Fibroblast of skin of scalp (primary cell): ENCODE measurements at regions not wholly inside any gene's neighbourhood (a gene's known extent, or its start where the extent isn't known, plus 50 kb on each side); places are given as distances from the start of the nearest gene placed in this dataset.

Experiments used
- DNase-seq: peaks from one replicate; pipeline ENCODE4 v3.0.0-alpha.2; 2013

GRCh38 chr16:51710905-51711563, 560.0 kb upstream of the SALL1 start:
- DNase-seq: no peak

- no peak for DNase-seq
Observed at GRCh38 chr16:51710186-51710585, 559.1 kb upstream of the SALL1 start.

GRCh38 chr16:51708861-51709260, 557.8 kb upstream of the SALL1 start:
- DNase-seq: no peak

GRCh38 chr16:51707666-51708065, 556.6 kb upstream of the SALL1 start:
- DNase-seq: no peak

- DNase-seq: no peak
Observed at GRCh38 chr16:51705142-51705541, 554.1 kb upstream of the SALL1 start.

- no peak for DNase-seq
Observed at GRCh38 chr16:51701025-51701424, 550.0 kb upstream of the SALL1 start.

GRCh38 chr16:51699686-51700396, 548.8 kb upstream of the SALL1 start:
- no peak for DNase-seq

GRCh38 chr16:51698647-51699046, 547.6 kb upstream of the SALL1 start:
- DNase-seq: no peak

GRCh38 chr16:51697454-51697853, 546.4 kb upstream of the SALL1 start:
- DNase-seq: no peak

- no peak for DNase-seq
Observed at GRCh38 chr16:51696376-51696775, 545.3 kb upstream of the SALL1 start.

GRCh38 chr16:51691109-51691508, 540.0 kb upstream of the SALL1 start:
- DNase-seq: no peak

GRCh38 chr16:51685498-51685897, 534.4 kb upstream of the SALL1 start:
- no peak for DNase-seq

- no peak for DNase-seq
Observed at GRCh38 chr16:51683882-51684281, 532.8 kb upstream of the SALL1 start.

- DNase-seq: no peak
Observed at GRCh38 chr16:51682905-51683304, 531.8 kb upstream of the SALL1 start.

- DNase-seq: no peak
Observed at GRCh38 chr16:51674615-51675014, 523.5 kb upstream of the SALL1 start.

GRCh38 chr16:51670527-51670926, 519.5 kb upstream of the SALL1 start:
- DNase-seq: no peak

- peak; percentile 9 for DNase-seq
Observed at GRCh38 chr16:51666821-51667220, 515.8 kb upstream of the SALL1 start.

- DNase-seq: no peak
Observed at GRCh38 chr16:51666074-51666473, 515.0 kb upstream of the SALL1 start.

GRCh38 chr16:51665436-51665998, 514.4 kb upstream of the SALL1 start:
- DNase-seq: no peak

GRCh38 chr16:51658531-51658930, 507.5 kb upstream of the SALL1 start:
- DNase-seq: no peak

- DNase-seq: no peak
Observed at GRCh38 chr16:51657848-51658247, 506.8 kb upstream of the SALL1 start.

- no peak for DNase-seq
Observed at GRCh38 chr16:51655249-51655648, 504.2 kb upstream of the SALL1 start.

GRCh38 chr16:51651061-51651466, 500.0 kb upstream of the SALL1 start:
- DNase-seq: no peak

GRCh38 chr16:51649631-51650030, 498.6 kb upstream of the SALL1 start:
- DNase-seq: no peak
